ENCODE measurements at regions not wholly inside any gene's neighbourhood (a gene's known extent, or its start where the extent isn't known, plus 50 kb on each side); places are given as distances from the start of the nearest gene placed in this dataset.

DNA sequence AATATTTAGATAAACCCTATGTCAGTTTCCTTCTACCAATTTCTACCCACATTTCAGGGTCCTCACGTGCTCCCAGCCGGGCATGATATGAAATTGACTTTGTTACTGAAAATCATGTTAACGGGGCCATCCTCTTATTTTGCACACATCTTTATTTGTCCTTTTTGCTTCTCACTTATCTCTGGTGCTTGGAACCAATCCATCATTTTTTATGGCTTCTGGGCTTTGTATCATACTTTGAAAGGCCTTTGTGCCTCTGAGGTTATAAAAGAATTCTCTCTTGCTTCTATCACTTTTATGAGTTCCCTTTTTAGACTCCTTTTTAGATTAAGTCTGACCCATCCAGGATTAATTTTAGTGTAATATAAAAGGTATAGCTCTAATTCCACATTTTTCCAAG, 81.7 kb upstream of the PRNP start:
- no peaks in the 10 kb centered on the region for H3F3A ChIP-seq (ENCODE audit: insufficient read depth, low read length)
- H3K36me3 ChIP-seq (ENCODE audit: insufficient read depth, low read length), result no peaks in the 10 kb centered on the region
- H2AFZ ChIP-seq (ENCODE audit: low read length), result no peak overlapping the region
- no peak overlapping the region for H3K4me3 ChIP-seq (ENCODE audit: low read depth, low read length, poor library complexity, severe bottlenecking)
- H3K4me2 ChIP-seq (ENCODE audit: low read length), result no peak overlapping the region
- no peaks in the 10 kb centered on the region for H3K79me2 ChIP-seq (ENCODE audit: insufficient read depth, low read length)
- H3K9ac ChIP-seq (ENCODE audit: low read length), result no peak overlapping the region
- peaks cover 3% of the 10 kb centered on the region for H3K4me1 ChIP-seq (ENCODE audit: insufficient read depth, low read length, severe bottlenecking)
- H3K9me3 ChIP-seq (ENCODE audit: low read length), result no peaks in the 10 kb centered on the region
- TF ChIP-seq, protein P1, sequence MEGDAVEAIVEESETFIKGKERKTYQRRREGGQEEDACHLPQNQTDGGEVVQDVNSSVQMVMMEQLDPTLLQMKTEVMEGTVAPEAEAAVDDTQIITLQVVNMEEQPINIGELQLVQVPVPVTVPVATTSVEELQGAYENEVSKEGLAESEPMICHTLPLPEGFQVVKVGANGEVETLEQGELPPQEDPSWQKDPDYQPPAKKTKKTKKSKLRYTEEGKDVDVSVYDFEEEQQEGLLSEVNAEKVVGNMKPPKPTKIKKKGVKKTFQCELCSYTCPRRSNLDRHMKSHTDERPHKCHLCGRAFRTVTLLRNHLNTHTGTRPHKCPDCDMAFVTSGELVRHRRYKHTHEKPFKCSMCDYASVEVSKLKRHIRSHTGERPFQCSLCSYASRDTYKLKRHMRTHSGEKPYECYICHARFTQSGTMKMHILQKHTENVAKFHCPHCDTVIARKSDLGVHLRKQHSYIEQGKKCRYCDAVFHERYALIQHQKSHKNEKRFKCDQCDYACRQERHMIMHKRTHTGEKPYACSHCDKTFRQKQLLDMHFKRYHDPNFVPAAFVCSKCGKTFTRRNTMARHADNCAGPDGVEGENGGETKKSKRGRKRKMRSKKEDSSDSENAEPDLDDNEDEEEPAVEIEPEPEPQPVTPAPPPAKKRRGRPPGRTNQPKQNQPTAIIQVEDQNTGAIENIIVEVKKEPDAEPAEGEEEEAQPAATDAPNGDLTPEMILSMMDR (IDR thresholded peaks at IDR 0.05; ENCODE audit: low read length), result no peak
- no peak for TF ChIP-seq EZH2 (IDR thresholded peaks at IDR 0.05; ENCODE audit: borderline replicate concordance, low read length)
- H4K20me1 ChIP-seq (ENCODE audit: insufficient read depth, low read length), result no peaks in the 10 kb centered on the region
- no peaks in the 10 kb centered on the region for H3K27me3 ChIP-seq (ENCODE audit: insufficient read depth, low read length)
- no peaks in the 10 kb centered on the region for H3K9me2 ChIP-seq (ENCODE audit: low read depth, low read length)
- no peak overlapping the region for H3K27ac ChIP-seq (ENCODE audit: low read depth, low read length, poor library complexity, severe bottlenecking)

GRCh38 chr20:4603724-4604123, 82.5 kb upstream of the PRNP start:
- no peak overlapping the region for H3K4me2 ChIP-seq (ENCODE audit: low read length)
- H3K27me3 ChIP-seq (ENCODE audit: insufficient read depth, low read length), result no peaks in the 10 kb centered on the region
- no peaks in the 10 kb centered on the region for H3K79me2 ChIP-seq (ENCODE audit: insufficient read depth, low read length)
- no peaks in the 10 kb centered on the region for H3K9me2 ChIP-seq (ENCODE audit: low read depth, low read length)
- no peaks in the 10 kb centered on the region for H3K9me3 ChIP-seq (ENCODE audit: low read length)
- TF ChIP-seq, protein P1 (IDR thresholded peaks at IDR 0.05; ENCODE audit: low read length), result no peak
- TF ChIP-seq EZH2 (IDR thresholded peaks at IDR 0.05; ENCODE audit: borderline replicate concordance, low read length), result no peak
- no peaks in the 10 kb centered on the region for H3K36me3 ChIP-seq (ENCODE audit: insufficient read depth, low read length)
- H3K4me1 ChIP-seq (ENCODE audit: insufficient read depth, low read length, severe bottlenecking), result peaks cover 3% of the 10 kb centered on the region
- H3K4me3 ChIP-seq (ENCODE audit: low read depth, low read length, poor library complexity, severe bottlenecking), result no peak overlapping the region
- no peak overlapping the region for H3K9ac ChIP-seq (ENCODE audit: low read length)
- H2AFZ ChIP-seq (ENCODE audit: low read length), result no peak overlapping the region
- no peak overlapping the region for H3K27ac ChIP-seq (ENCODE audit: low read depth, low read length, poor library complexity, severe bottlenecking)
- H4K20me1 ChIP-seq (ENCODE audit: insufficient read depth, low read length), result no peaks in the 10 kb centered on the region
- no peaks in the 10 kb centered on the region for H3F3A ChIP-seq (ENCODE audit: insufficient read depth, low read length)

DNA sequence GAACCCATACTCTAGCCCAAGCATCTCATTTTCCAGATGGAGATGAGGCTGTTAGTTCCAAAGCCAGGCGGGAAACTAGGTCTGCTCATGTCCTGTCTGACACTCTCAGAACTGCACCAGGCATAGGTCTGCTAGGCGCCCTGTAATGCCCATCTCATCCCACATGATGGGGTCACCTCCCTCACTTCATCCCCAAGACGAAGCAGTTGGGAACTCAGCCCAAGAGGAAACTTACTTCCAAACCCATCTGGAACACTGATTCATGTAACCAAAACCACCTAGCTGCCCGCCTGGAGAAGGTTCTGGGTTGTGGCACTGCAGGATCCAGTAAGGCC, 84.0 kb upstream of the PRNP start:
- no peaks in the 10 kb centered on the region for H3K27me3 ChIP-seq (ENCODE audit: insufficient read depth, low read length)
- H3K4me1 ChIP-seq (ENCODE audit: insufficient read depth, low read length, severe bottlenecking), result peaks cover under 1% of the 10 kb centered on the region
- H3K36me3 ChIP-seq (ENCODE audit: insufficient read depth, low read length), result no peaks in the 10 kb centered on the region
- H4K20me1 ChIP-seq (ENCODE audit: insufficient read depth, low read length), result no peaks in the 10 kb centered on the region
- no peaks in the 10 kb centered on the region for H3K9me3 ChIP-seq (ENCODE audit: low read length)
- no peak overlapping the region for H3K9ac ChIP-seq (ENCODE audit: low read length)
- TF ChIP-seq EZH2 (IDR thresholded peaks at IDR 0.05; ENCODE audit: borderline replicate concordance, low read length), result no peak
- TF ChIP-seq, protein P1 (IDR thresholded peaks at IDR 0.05; ENCODE audit: low read length), result no peak
- no peak overlapping the region for H2AFZ ChIP-seq (ENCODE audit: low read length)
- H3F3A ChIP-seq (ENCODE audit: insufficient read depth, low read length), result no peaks in the 10 kb centered on the region
- H3K4me3 ChIP-seq (ENCODE audit: low read depth, low read length, poor library complexity, severe bottlenecking), result no peak overlapping the region
- no peaks in the 10 kb centered on the region for H3K79me2 ChIP-seq (ENCODE audit: insufficient read depth, low read length)
- H3K4me2 ChIP-seq (ENCODE audit: low read length), result no peak overlapping the region
- no peaks in the 10 kb centered on the region for H3K9me2 ChIP-seq (ENCODE audit: low read depth, low read length)
- no peak overlapping the region for H3K27ac ChIP-seq (ENCODE audit: low read depth, low read length, poor library complexity, severe bottlenecking)
